Astrocyte (in vitro differentiated cells and primary cell): ENCODE measurements at regions not wholly inside any gene's neighbourhood (a gene's known extent, or its start where the extent isn't known, plus 50 kb on each side); places are given as distances from the start of the nearest gene placed in this dataset.

ENCODE experiments used
- DNase-seq: peaks from one replicate; pipeline ENCODE4 v3.0.0-alpha.2; 2010; ENCODE audit warnings: low read depth
- FAIRE-seq: peaks from 2 replicates; lab custom pipeline; 2011; peaks lifted over from hg19 to GRCh38; lab: Jason Lieb, UNC
- H2AFZ ChIP-seq: 2 replicates; pipeline ENCODE4 v1.6.0; 2012; ENCODE audit warnings: low read depth, low read length, inconsistent platforms
- H3K27ac ChIP-seq: 2 replicates; pipeline ENCODE4 v1.5.1; 2011; ENCODE audit warnings: low read depth, low read length, inconsistent platforms
- H3K27me3 ChIP-seq: 2 replicates; pipeline ENCODE4 v1.6.0; 2011; ENCODE audit warnings: low read length, inconsistent platforms; ENCODE audit not compliant: insufficient read depth
- H3K36me3 ChIP-seq: 2 replicates; pipeline ENCODE4 v1.5.1; 2011; ENCODE audit warnings: low read length, inconsistent platforms; ENCODE audit not compliant: insufficient read depth
- H3K4me1 ChIP-seq: 2 replicates; pipeline ENCODE4 v1.5.1; 2011; ENCODE audit warnings: low read length, inconsistent platforms; ENCODE audit not compliant: insufficient read depth
- H3K4me2 ChIP-seq: 2 replicates; pipeline ENCODE4 v1.6.0; 2012; ENCODE audit warnings: low read length, inconsistent platforms
- H3K4me3 ChIP-seq: 2 replicates; pipeline ENCODE4 v1.5.1; 2011; ENCODE audit warnings: low read depth, mild to moderate bottlenecking, low read length, inconsistent platforms; ENCODE audit not compliant: insufficient read depth
- H3K79me2 ChIP-seq: 2 replicates; pipeline ENCODE4 v1.6.0; 2012; ENCODE audit warnings: mild to moderate bottlenecking, low read length, inconsistent platforms; ENCODE audit not compliant: insufficient read depth
- H3K9ac ChIP-seq: 2 replicates; pipeline ENCODE4 v1.6.0; 2012; ENCODE audit warnings: mild to moderate bottlenecking, low read length, inconsistent platforms
- H3K9me3 ChIP-seq: 2 replicates; pipeline ENCODE4 v1.5.1; 2012; ENCODE audit warnings: low read depth, mild to moderate bottlenecking, low read length, inconsistent platforms; ENCODE audit not compliant: insufficient read depth
- H4K20me1 ChIP-seq: 2 replicates; pipeline ENCODE4 v1.6.0; 2012; ENCODE audit warnings: low read length, inconsistent platforms; ENCODE audit not compliant: insufficient read depth
- H3K27ac Mint-ChIP-seq: one replicate; pipeline ENCODE4 v1.8.0; 2021; ENCODE audit warnings: mild to moderate bottlenecking, mixed read lengths; ENCODE audit not compliant: unreplicated experiment
- H3K27me3 Mint-ChIP-seq: one replicate; pipeline ENCODE4 v1.8.0; 2021; ENCODE audit warnings: low read depth, mixed read lengths; ENCODE audit not compliant: unreplicated experiment
- H3K36me3 Mint-ChIP-seq: one replicate; pipeline ENCODE4 v1.8.0; 2021; ENCODE audit warnings: low read depth, mixed read lengths; ENCODE audit not compliant: unreplicated experiment
- H3K4me1 Mint-ChIP-seq: one replicate; pipeline ENCODE4 v1.8.0; 2021; ENCODE audit warnings: low read depth, mixed read lengths; ENCODE audit not compliant: unreplicated experiment
- H3K4me3 Mint-ChIP-seq: one replicate; pipeline ENCODE4 v1.8.0; 2021; ENCODE audit warnings: mild to moderate bottlenecking, moderate library complexity, mixed read lengths; ENCODE audit not compliant: unreplicated experiment
- H3K9me3 Mint-ChIP-seq: one replicate; pipeline ENCODE4 v1.8.0; 2021; ENCODE audit warnings: mild to moderate bottlenecking, mixed read lengths; ENCODE audit not compliant: unreplicated experiment
- EZH2 ChIP-seq: IDR thresholded peaks from 2 replicates; pipeline ENCODE4 v1.6.1; 2012; ENCODE audit warnings: mild to moderate bottlenecking, low read length, inconsistent platforms; ENCODE audit not compliant: insufficient read depth
- TF ChIP-seq, protein P1 (sequence below): IDR thresholded peaks from 2 replicates; pipeline ENCODE4 v1.5.1; 2011; ENCODE audit warnings: low read depth, mild to moderate bottlenecking, inconsistent platforms, low read length, moderate library complexity; ENCODE audit not compliant: insufficient read depth

DNA sequence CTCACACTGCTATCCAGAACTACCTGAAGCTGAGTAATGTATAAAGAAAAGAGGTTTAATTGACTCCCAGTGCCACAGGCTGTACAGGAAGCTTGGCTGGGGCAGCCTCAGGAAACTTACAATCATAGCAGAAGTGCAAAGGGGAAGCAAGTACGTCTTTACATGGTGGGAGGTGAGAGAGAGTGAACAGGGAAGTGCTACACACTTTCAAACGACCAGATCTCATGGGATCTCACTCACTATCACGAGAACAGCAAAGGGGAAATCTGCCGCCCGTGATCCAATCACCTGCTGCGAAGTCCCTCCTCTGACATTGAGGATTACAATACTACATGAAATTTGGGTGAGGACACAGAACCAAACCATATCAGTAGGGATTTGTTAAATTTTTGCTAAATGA, 150.4 kb upstream of the NXPH2 start:
- Mint-ChIP-seq H3K27me3 (no peaks in the 10 kb centered on the region), H3K27ac (no peak overlapping the region), H3K4me3 (no peak overlapping the region), H3K4me1 (peaks cover 7% of the 10 kb centered on the region), H3K9me3 (peaks cover 7% of the 10 kb centered on the region), H3K36me3 (peaks cover 2% of the 10 kb centered on the region)
- peaks cover 3% of the 10 kb centered on the region for H3K27me3 ChIP-seq
- DNase-seq = no peak
- no peak overlapping the region for H3K27ac ChIP-seq
- FAIRE-seq = no peak
- no peaks in the 10 kb centered on the region for H3K79me2 ChIP-seq
- H3K9ac ChIP-seq = no peak overlapping the region
- H3K36me3 ChIP-seq = no peaks in the 10 kb centered on the region
- H3K4me2 ChIP-seq = no peak overlapping the region
- no peak overlapping the region for H3K4me3 ChIP-seq
- H2AFZ ChIP-seq = no peak overlapping the region
- no peaks in the 10 kb centered on the region for H4K20me1 ChIP-seq
- TF ChIP-seq, protein P1, sequence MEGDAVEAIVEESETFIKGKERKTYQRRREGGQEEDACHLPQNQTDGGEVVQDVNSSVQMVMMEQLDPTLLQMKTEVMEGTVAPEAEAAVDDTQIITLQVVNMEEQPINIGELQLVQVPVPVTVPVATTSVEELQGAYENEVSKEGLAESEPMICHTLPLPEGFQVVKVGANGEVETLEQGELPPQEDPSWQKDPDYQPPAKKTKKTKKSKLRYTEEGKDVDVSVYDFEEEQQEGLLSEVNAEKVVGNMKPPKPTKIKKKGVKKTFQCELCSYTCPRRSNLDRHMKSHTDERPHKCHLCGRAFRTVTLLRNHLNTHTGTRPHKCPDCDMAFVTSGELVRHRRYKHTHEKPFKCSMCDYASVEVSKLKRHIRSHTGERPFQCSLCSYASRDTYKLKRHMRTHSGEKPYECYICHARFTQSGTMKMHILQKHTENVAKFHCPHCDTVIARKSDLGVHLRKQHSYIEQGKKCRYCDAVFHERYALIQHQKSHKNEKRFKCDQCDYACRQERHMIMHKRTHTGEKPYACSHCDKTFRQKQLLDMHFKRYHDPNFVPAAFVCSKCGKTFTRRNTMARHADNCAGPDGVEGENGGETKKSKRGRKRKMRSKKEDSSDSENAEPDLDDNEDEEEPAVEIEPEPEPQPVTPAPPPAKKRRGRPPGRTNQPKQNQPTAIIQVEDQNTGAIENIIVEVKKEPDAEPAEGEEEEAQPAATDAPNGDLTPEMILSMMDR = no peak
- no peak for TF ChIP-seq EZH2
- H3K4me1 ChIP-seq = no peaks in the 10 kb centered on the region
- no peaks in the 10 kb centered on the region for H3K9me3 ChIP-seq

DNA sequence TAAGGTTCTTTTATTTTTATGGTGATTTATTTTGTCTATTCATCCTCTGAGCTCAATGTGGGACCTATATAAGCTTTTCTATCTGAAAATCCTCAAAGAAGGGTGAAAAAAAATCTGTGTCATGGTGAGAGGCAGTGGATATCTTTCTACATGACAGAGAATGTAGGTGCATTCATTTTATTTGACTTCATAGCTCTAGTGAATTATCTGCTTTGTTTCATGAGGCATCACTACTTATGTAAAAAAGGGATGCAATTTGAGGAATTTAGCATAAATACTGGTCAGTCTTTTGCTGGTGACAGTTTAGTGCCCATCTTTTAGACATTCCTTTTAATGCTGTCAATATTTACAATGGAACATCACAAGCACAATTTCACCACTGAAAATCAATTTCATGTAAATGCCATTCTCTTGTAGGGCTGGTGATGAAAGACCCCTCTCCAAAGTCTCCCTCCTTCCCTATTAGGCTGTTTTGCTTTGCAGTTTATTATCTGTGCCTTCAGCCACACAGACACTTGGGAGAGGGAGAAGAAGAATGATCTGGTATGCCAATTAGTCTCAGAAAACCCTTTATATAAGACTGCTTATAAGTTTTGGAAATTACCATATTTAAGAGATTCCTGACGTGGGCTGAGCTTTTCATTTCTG, 148.3 kb upstream of the NXPH2 start:
- Histone ChIP-seq H3K27ac (no peak overlapping the region), H3K9me3 (no peaks in the 10 kb centered on the region), H3K9ac (no peak overlapping the region), H2AFZ (no peak overlapping the region), H3K4me3 (no peak overlapping the region), H4K20me1 (no peaks in the 10 kb centered on the region), H3K27me3 (no peaks in the 10 kb centered on the region), H3K79me2 (no peaks in the 10 kb centered on the region), H3K4me2 (no peak overlapping the region), H3K36me3 (no peaks in the 10 kb centered on the region), H3K4me1 (no peaks in the 10 kb centered on the region)
- no peak overlapping the region for H3K27ac Mint-ChIP-seq
- no peaks in the 10 kb centered on the region for H3K27me3 Mint-ChIP-seq
- H3K4me3 Mint-ChIP-seq = no peak overlapping the region
- FAIRE-seq = no peak
- H3K9me3 Mint-ChIP-seq = peaks cover 7% of the 10 kb centered on the region
- no peak for DNase-seq
- TF ChIP-seq, protein P1 = no peak
- no peak for TF ChIP-seq EZH2
- peaks cover 2% of the 10 kb centered on the region for H3K36me3 Mint-ChIP-seq
- H3K4me1 Mint-ChIP-seq = peaks cover 7% of the 10 kb centered on the region

DNA sequence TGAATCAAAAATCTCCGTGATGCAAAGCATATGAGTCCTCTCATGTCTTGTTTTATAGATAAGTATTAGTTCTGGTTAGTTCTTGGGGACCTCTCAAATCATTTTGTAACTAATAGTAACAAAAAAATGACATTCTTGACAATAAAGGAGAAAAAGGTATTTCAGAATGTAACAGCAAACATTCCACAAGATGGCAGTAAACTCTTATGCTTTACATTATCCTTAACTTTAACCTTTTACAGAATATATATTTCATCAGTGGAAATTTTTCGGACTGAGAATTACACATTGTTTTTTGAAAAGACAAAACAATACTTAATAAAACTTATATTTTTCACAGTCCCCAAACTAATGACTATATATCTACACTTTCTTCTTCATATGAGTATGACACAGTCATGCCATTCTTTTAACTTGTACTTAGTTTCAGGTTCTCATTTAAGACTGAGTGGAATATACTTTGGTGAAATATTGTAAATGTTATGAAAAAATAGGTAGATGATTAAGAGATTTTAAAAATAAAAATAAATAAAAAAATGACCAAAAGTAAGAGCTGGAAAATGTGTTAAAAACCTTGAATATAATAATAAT, 142.9 kb upstream of the NXPH2 start:
- H3K27ac Mint-ChIP-seq = no peak overlapping the region
- Histone ChIP-seq H3K9ac (no peak overlapping the region), H3K9me3 (no peaks in the 10 kb centered on the region), H3K4me1 (no peaks in the 10 kb centered on the region), H3K4me2 (no peak overlapping the region), H3K27ac (no peak overlapping the region), H3K79me2 (no peaks in the 10 kb centered on the region), H3K27me3 (no peaks in the 10 kb centered on the region), H4K20me1 (no peaks in the 10 kb centered on the region), H3K36me3 (no peaks in the 10 kb centered on the region), H3K4me3 (no peak overlapping the region), H2AFZ (no peak overlapping the region)
- peak; percentile 22 for DNase-seq
- H3K36me3 Mint-ChIP-seq = no peaks in the 10 kb centered on the region
- FAIRE-seq = no peak
- H3K4me3 Mint-ChIP-seq = no peak overlapping the region
- no peaks in the 10 kb centered on the region for H3K27me3 Mint-ChIP-seq
- TF ChIP-seq, protein P1 = peak; percentile 42
- no peak for TF ChIP-seq EZH2
- peaks cover 6% of the 10 kb centered on the region for H3K4me1 Mint-ChIP-seq
- no peaks in the 10 kb centered on the region for H3K9me3 Mint-ChIP-seq
